ENCODE measurements at regions not wholly inside any gene's neighbourhood (a gene's known extent, or its start where the extent isn't known, plus 50 kb on each side); places are given as distances from the start of the nearest gene placed in this dataset.

DNA sequence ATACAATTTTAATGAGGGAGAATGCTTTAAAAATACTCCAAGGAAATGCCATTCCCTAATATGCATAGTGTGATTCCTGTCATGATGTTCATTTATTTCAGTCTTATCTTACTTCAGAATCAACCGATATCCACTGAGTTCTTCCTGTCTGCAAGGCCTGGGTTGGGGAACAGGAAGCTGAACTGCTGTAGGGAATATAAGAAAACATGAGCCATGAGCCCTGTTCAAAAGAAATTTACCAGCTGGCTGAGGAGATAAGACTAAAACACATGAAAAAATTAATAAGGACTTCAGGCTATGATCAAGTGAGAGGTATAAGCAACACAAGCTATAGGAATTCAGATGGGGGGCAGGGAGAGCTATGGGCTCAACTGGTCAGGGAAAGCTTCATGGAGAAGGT lies 184.7 kb downstream of the PLPP4 start:
- DNase-seq (ENCODE audit: low spot score), result no peak

- no peak for DNase-seq (ENCODE audit: low spot score)
Observed at GRCh38 chr10:120643351-120643750, 186.3 kb downstream of the PLPP4 start.

DNA sequence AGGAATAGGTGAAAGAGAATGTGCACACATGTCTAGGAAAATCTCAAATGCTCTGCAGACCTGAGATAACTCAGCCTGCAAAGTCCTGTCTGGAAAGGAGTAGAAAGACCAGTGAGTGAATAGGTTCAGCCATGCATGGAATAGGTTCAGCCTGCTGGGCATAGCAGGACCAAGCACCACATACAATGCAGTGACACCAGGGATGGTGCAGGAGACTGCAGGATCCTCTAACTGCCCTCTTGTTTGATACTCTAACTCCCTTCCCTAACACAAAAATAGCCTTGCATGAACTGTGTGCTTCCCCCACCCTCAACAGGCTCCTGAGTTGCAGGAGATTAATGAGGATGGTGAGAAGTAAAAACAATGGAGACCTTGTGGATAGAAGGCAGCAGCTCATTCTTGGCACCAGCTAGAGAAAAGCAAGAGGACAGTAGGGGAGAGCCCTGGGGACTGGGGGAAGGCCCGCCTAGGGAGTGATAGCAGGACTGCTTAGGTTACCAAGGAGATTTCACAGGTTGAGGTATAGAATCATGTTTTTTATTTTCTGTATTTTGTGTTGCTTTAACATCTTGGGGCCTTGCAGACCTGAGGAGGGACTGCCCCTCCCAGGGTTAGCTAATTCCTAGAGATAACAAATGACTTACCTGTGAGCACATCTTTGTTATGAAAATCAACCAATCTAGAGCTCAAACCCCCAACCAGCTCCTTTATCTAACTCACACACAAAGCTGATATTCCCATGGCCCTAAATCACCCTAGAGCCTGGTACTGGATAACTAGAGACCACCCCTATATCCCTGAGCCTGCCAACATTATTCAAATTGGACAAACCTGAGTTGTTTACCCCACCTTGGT lies 187.8 kb downstream of the PLPP4 start:
- DNase-seq (ENCODE audit: low spot score), result no peak

GRCh38 chr10:120646159-120646732 lies 189.2 kb downstream of the PLPP4 start:
- no peak for DNase-seq (ENCODE audit: low spot score)

- DNase-seq (ENCODE audit: low spot score), result no peak
Observed at GRCh38 chr10:120646738-120647456, 189.9 kb downstream of the PLPP4 start.

GRCh38 chr10:120650705-120651399 lies 193.8 kb downstream of the PLPP4 start:
- no peak for DNase-seq (ENCODE audit: low spot score)

- DNase-seq (ENCODE audit: low spot score), result no peak
Observed at GRCh38 chr10:120656107-120656506, 195.1 kb upstream of the WDR11 start.

GRCh38 chr10:120657371-120657770 lies 193.8 kb upstream of the WDR11 start:
- no peak for DNase-seq (ENCODE audit: low spot score)

DNA sequence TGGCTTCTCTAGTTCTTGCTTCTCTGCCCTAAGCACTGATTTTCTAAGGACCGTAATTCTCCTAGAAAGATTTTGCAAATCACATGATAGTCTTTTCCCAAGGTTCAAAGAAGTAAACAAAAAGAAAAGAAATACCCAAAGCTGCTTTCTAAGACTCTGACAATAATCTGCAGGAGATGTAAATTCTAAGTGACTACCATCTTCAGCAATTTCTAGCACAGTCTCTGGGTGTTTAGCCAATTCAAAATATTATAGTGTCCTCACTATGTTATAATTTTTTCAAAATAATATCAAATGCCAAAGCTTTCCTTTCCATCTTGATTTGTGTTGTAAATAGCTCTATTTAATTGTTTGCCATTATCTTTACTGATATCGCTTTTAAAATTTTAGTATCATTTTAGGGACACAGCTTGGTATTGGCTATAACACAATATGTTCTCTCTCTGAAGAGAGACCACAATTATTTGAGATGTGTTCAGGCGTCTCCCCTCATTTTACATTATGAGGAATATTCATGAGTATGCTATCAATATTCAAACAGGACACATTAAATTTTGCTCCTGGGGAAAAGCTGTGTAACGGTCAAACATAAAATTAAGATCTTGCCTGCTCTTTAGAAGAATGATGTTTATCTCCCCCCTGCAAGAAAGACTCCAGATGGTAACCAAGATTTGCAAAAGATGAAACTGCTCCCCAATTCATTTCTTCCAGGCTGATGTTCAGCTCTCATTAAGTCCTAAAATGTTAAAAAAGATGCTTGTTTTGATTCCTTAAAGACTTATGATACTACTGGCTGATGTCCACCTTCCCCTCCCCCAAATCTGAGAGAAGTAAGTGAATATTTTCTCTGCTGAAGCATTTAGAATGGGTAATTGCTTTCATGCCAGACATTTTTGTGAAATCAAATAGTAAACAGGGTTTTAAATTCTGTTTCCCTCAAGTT lies 191.9 kb upstream of the WDR11 start:
- DNase-seq (ENCODE audit: low spot score), result no peak

GRCh38 chr10:120666308-120666707 lies 184.9 kb upstream of the WDR11 start:
- no peak for DNase-seq (ENCODE audit: low spot score)

- DNase-seq (ENCODE audit: low spot score), result no peak
Observed at GRCh38 chr10:120667276-120667675, 183.9 kb upstream of the WDR11 start.

GRCh38 chr10:120671491-120671890 lies 179.7 kb upstream of the WDR11 start:
- no peak for DNase-seq (ENCODE audit: low spot score)

- no peak for DNase-seq (ENCODE audit: low spot score)
Observed at GRCh38 chr10:120683454-120683853, 167.7 kb upstream of the WDR11 start.

- DNase-seq (ENCODE audit: low spot score), result no peak
Observed at GRCh38 chr10:120684226-120684625, 166.9 kb upstream of the WDR11 start.

GRCh38 chr10:120685136-120685535 lies 166.0 kb upstream of the WDR11 start:
- DNase-seq (ENCODE audit: low spot score), result no peak

GRCh38 chr10:120688928-120689327 lies 162.2 kb upstream of the WDR11 start:
- no peak for DNase-seq (ENCODE audit: low spot score)

GRCh38 chr10:120689777-120690529 lies 161.2 kb upstream of the WDR11 start:
- DNase-seq (ENCODE audit: low spot score), result no peak

DNA sequence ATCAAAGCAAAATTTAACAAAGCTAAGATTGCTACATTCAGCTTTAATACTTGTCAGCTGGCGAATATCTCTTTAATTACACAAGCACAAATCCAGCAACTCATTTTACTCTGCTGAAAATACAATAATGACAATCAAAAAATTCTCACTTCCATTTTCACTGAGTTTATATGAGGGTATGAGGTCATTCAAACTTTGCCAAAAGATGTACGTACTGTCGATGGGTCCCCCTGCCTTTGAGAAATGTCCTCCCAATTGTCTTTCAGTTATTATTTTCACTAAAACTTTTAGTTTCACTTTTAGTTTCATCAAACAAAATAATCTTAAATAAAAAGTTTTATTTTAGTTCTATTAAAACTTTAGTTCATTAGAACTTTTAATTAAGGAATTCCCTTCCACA lies 159.5 kb upstream of the WDR11 start:
- no peak for DNase-seq (ENCODE audit: low spot score)

GRCh38 chr10:120700426-120700825 lies 150.7 kb upstream of the WDR11 start:
- DNase-seq (ENCODE audit: low spot score), result no peak

DNA sequence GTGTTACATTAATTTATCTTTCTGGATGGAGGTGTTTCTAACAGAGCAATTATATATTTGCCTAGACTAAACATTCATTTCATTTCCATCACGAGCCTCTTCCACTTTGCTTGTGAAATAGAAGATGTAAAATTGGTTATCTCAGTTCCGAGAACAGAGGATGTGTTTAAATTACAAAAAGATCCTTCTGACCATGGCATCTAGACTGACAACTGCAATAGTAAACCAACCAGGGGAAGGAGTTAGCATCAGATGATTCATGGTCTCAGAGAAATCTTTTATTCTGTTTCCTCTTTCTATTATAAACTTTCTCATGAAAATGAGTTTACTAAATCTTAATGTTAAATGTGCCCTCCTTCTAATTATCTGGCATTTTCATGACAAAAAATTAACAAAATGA lies 149.8 kb upstream of the WDR11 start:
- no peak for DNase-seq (ENCODE audit: low spot score)

DNA sequence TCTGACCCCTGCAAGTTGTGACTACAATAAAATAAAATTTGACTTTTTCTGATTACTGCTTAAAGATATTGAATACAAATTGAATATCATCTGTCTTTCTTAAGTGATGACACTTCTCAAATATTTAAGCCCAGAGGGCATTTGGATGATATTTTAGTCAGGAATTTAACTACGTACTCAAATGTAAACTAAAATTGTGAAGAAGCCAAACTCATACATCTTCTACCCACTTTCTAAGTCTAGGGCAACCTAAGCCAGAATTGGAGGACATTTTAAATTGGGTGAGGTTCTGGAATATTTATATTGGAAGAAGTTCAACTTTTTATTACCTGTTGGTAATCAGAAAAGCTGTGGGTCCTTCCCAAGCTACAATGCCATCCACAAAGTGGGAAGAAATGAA lies 149.1 kb upstream of the WDR11 start:
- no peak for DNase-seq (ENCODE audit: low spot score)

Measured in hepatic stellate cell (primary cell).